Vagina (tissue), 2 donors: ENCODE measurements at regions not wholly inside any gene's neighbourhood (a gene's known extent, or its start where the extent isn't known, plus 50 kb on each side); places are given as distances from the start of the nearest gene placed in this dataset.

ENCODE experiments used
- POLR2A ChIP-seq, 2 donors: fragments of 450-650 bp; IDR thresholded peaks; one replicate each; pipeline ENCODE4 v1.6.1; 2017; ENCODE audit warnings: antibody characterized with exemption in 2 of 2, mild to moderate bottlenecking in 2 of 2, moderate library complexity in 2 of 2
- POLR2AphosphoS5 ChIP-seq, 2 donors: sonication (generic); formaldehyde crosslinking; IDR thresholded peaks; one replicate each; pipeline ENCODE4 v1.9.0; 2017; ENCODE audit warnings: antibody characterized with exemption in 2 of 2, mild to moderate bottlenecking in 2 of 2, low read depth in 1 of 2; ENCODE audit not compliant: insufficient read depth in 1 of 2
- TF ChIP-seq, protein P1 (sequence below), 3 experiments: fragments of 450-650 bp in 2 of 3; fragments of 200-600 bp in 1 of 3; sonication (generic) in 1 of 3; IDR thresholded peaks; one replicate each; pipeline ENCODE4 v1.5.1; 2017 to 2019; ENCODE audit warnings: antibody characterized with exemption in 3 of 3, mild to moderate bottlenecking in 2 of 3, moderate library complexity in 2 of 3

DNA sequence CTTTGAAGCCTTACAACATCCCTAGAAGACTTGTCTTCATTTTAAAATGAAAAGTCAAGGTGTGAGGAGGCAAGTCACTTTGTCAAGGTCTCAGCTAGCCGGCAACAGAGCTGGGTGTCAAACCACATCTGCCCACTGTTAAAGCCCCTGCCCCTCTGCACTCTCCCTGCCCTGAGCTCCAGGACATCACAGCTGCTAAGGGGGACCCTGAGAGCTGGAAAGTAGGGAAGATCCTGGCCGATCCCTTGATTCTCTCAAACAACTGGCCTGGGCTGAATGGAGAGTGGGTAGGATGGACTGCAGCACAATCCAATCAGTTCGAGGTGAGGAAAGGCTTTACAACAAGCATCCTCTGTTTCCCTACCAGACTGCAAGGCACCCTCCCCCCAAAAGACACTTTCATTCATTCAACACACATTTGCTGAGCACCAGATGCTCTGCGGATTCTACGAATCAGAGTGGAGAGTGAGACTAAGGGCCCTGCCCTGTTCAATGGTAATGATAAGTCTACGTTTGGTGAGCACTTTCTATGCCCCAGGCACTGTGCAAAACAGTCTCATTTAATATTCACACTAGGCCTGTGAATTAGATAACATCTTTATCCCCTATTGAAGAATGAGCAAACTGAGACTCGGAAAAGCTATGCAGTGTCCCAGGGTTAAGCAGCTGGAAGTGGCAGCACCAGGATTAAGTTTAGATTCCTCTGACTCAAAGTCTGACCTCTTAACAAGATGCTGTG is 148.1 kb downstream of the HERPUD2 start:
- TF ChIP-seq, protein P1, sequence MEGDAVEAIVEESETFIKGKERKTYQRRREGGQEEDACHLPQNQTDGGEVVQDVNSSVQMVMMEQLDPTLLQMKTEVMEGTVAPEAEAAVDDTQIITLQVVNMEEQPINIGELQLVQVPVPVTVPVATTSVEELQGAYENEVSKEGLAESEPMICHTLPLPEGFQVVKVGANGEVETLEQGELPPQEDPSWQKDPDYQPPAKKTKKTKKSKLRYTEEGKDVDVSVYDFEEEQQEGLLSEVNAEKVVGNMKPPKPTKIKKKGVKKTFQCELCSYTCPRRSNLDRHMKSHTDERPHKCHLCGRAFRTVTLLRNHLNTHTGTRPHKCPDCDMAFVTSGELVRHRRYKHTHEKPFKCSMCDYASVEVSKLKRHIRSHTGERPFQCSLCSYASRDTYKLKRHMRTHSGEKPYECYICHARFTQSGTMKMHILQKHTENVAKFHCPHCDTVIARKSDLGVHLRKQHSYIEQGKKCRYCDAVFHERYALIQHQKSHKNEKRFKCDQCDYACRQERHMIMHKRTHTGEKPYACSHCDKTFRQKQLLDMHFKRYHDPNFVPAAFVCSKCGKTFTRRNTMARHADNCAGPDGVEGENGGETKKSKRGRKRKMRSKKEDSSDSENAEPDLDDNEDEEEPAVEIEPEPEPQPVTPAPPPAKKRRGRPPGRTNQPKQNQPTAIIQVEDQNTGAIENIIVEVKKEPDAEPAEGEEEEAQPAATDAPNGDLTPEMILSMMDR (IDR thresholded peaks at IDR 0.05), result no peak
- no peak for TF ChIP-seq POLR2A (IDR thresholded peaks at IDR 0.05)
- TF ChIP-seq POLR2AphosphoS5 (IDR thresholded peaks at IDR 0.05; ENCODE audit: insufficient read depth in 1 of 2, low read depth in 1 of 2), result no peak
